ENCODE measurements at regions not wholly inside any gene's neighbourhood (a gene's known extent, or its start where the extent isn't known, plus 50 kb on each side); places are given as distances from the start of the nearest gene placed in this dataset.
"Not testable (repeated sequence)": the region's sequence is repeated elsewhere in the genome, so short reads cannot be mapped to it uniquely, and the experiment has no call there.

DNA sequence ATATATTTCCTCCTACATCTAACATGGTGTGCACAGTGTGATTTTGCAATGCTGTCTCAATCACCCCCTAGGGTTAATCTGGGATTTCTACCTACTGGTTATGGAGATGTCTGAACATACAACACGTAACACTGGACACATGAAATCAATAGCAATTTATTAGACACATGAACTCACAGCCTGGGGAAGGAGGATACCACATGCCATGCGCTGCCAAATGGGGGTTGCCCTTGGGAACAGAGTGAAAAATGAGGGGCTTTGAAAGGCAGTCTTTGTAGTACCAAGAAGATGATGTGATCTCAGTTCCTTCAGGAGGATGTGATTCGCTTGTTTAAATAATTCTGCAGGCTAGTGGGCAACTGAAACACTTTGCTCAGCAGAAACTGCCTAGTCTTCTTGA, 253.6 kb upstream of the LRRC4C start:
- DNase-seq (ENCODE audit: low read depth, low spot score), result no peak
- Histone ChIP-seq H3K27me3 (ENCODE audit: insufficient read depth, insufficient read length) (no peaks in the 10 kb centered on the region), H3K9me3 (ENCODE audit: insufficient read depth, low read length) (0 out of 2 replicates have a peak, but pooled peaks cover 4% of the 10 kb centered on the region)

DNA sequence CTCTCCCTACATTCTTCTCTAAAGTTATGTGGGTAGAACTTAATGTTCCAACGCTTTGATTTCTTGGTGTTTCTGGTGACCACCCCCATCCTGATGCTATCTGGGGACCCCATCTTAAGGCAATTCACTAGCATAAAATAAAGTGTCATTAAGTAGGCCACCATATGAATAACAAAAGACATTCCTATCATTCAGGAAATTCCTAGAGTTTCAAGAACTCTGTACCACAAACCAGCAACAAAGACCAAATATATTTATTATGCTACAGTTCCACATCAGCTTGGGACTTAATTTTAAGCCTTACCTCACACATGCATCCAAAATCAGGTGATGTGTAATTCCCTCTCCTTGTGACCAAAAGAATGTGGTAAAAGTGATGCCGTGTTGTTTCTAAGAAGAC, 254.6 kb upstream of the LRRC4C start:
- no peaks in the 10 kb centered on the region for H3K4me1 ChIP-seq (ENCODE audit: insufficient read depth, insufficient read length)
- H3K27me3 ChIP-seq (ENCODE audit: insufficient read depth, insufficient read length), result no peaks in the 10 kb centered on the region
- H3K36me3 ChIP-seq (ENCODE audit: insufficient read depth, insufficient read length, low read length), result no peaks in the 10 kb centered on the region
- DNase-seq (ENCODE audit: low read depth, low spot score), result peak; percentile 51
- 0 out of 2 replicates have a peak, but pooled peaks cover 4% of the 10 kb centered on the region for H3K9me3 ChIP-seq (ENCODE audit: insufficient read depth, low read length)
- no peak for TF ChIP-seq YY1 (IDR thresholded peaks at IDR 0.05; ENCODE audit: insufficient read depth, insufficient read length)
- H3K9ac ChIP-seq (ENCODE audit: insufficient read length, low read depth), result no peak overlapping the region
- H3K4me3 ChIP-seq (ENCODE audit: insufficient read length, low read depth), result no peak overlapping the region

More for the DNA sequence above, 253.6 kb upstream of the LRRC4C start:
- no peaks in the 10 kb centered on the region for H3K4me1 ChIP-seq (ENCODE audit: insufficient read depth, insufficient read length)
- no peaks in the 10 kb centered on the region for H3K36me3 ChIP-seq (ENCODE audit: insufficient read depth, insufficient read length, low read length)
- no peak overlapping the region for H3K4me3 ChIP-seq (ENCODE audit: insufficient read length, low read depth)
- no peak overlapping the region for H3K9ac ChIP-seq (ENCODE audit: insufficient read length, low read depth)
- no peak for TF ChIP-seq ZNF274 (IDR thresholded peaks at IDR 0.05; ENCODE audit: low read depth, low read length)
- no peak for TF ChIP-seq YY1 (IDR thresholded peaks at IDR 0.05; ENCODE audit: insufficient read depth, insufficient read length)
- TF ChIP-seq SUZ12 (IDR thresholded peaks at IDR 0.05; ENCODE audit: extremely low read depth, insufficient read depth, insufficient read length), result no peak

DNA sequence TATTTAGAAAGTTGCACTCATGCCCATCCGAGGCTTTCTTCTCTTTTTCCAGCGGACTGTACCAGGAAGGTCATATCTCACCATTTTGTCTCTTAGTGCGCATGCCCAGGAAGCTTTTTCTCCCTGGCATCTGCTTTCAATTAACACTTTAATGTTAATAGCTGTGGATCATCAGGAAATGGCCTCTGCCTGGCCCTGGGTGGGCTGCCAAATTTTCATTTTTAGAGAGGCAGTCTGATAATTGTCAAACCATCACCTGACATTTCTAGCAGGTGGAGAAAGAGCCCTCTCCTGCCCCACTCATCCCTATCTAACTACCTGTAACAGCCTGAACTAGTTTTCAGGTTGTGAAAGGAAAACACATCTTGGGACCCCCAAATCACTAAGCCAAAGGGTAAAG, 257.4 kb upstream of the LRRC4C start:
- DNase-seq (ENCODE audit: low read depth, low spot score), result no peak
- H3K9ac ChIP-seq (ENCODE audit: insufficient read length, low read depth), result no peak overlapping the region
- H3K27me3 ChIP-seq (ENCODE audit: insufficient read depth, insufficient read length), result no peaks in the 10 kb centered on the region
- H3K9me3 ChIP-seq (ENCODE audit: insufficient read depth, low read length), result 0 out of 2 replicates have a peak, but pooled peaks cover 4% of the 10 kb centered on the region
- no peak overlapping the region for H3K4me3 ChIP-seq (ENCODE audit: insufficient read length, low read depth)
- TF ChIP-seq YY1 (IDR thresholded peaks at IDR 0.05; ENCODE audit: insufficient read depth, insufficient read length), result no peak
- TF ChIP-seq ZNF274 (IDR thresholded peaks at IDR 0.05; ENCODE audit: low read depth, low read length), result no peak
- TF ChIP-seq SUZ12 (IDR thresholded peaks at IDR 0.05; ENCODE audit: extremely low read depth, insufficient read depth, insufficient read length), result no peak
- no peaks in the 10 kb centered on the region for H3K4me1 ChIP-seq (ENCODE audit: insufficient read depth, insufficient read length)
- no peaks in the 10 kb centered on the region for H3K36me3 ChIP-seq (ENCODE audit: insufficient read depth, insufficient read length, low read length)

DNA sequence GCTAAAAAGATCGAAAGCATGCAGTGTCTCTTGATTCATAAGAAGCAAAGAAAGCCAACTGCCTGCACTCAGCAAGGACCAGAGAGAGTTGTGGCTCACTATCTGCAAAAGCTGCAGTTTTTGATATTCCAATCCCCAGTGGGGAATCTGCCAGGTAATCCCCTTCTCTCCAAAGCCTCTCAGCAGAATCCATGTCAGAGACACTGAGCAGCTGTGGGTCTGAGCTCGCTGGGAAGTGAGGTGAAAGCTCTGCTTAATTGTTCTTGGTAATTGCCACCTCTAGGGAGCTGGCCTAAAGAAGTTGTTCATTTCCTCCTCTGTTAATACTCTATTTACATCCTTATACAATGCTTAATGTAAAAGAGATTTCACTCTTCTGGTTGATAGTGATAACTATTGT, 261.3 kb upstream of the LRRC4C start:
- peak; percentile 42 for DNase-seq (ENCODE audit: low read depth, low spot score)

DNA sequence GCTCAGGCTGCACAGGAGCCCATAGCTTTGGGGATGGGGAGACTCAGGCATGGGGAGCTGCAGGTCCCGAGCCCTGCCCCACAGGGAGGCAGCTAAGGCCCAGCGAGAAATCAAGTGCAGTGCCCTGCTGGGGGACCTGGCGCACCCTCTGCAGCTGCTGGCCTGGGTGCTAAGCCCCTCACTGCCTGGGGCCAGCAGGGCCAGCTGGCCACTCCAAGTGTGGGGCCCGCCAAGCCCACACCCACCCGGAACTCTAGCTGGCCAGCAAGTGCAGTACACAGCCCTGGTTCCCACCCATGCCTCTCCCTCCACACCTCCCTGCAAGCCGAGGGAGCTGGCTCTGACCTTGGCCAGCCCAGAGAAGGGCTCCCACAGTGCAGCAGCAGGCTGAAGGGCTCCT, 268.7 kb upstream of the LRRC4C start:
- H3K4me1 ChIP-seq (ENCODE audit: insufficient read depth, insufficient read length); H3K9ac ChIP-seq (ENCODE audit: insufficient read length, low read depth); DNase-seq (ENCODE audit: low read depth, low spot score); H3K36me3 ChIP-seq (ENCODE audit: insufficient read depth, insufficient read length, low read length); H3K27me3 ChIP-seq (ENCODE audit: insufficient read depth, insufficient read length); H3K4me3 ChIP-seq (ENCODE audit: insufficient read length, low read depth): not testable (repeated sequence)
- peaks cover 20% of the 10 kb centered on the region; the same call in 1 of the 2 replicates for H3K9me3 ChIP-seq (ENCODE audit: insufficient read depth, low read length)

More for the DNA sequence above, 261.3 kb upstream of the LRRC4C start:
- H3K9ac ChIP-seq (ENCODE audit: insufficient read length, low read depth), result no peak overlapping the region
- H3K4me1 ChIP-seq (ENCODE audit: insufficient read depth, insufficient read length), result no peaks in the 10 kb centered on the region
- no peak overlapping the region for H3K4me3 ChIP-seq (ENCODE audit: insufficient read length, low read depth)
- TF ChIP-seq SUZ12 (IDR thresholded peaks at IDR 0.05; ENCODE audit: extremely low read depth, insufficient read depth, insufficient read length), result no peak
- no peak for TF ChIP-seq YY1 (IDR thresholded peaks at IDR 0.05; ENCODE audit: insufficient read depth, insufficient read length)
- TF ChIP-seq ZNF274 (IDR thresholded peaks at IDR 0.05; ENCODE audit: low read depth, low read length), result no peak
- H3K36me3 ChIP-seq (ENCODE audit: insufficient read depth, insufficient read length, low read length), result no peaks in the 10 kb centered on the region
- H3K9me3 ChIP-seq (ENCODE audit: insufficient read depth, low read length), result no peaks in the 10 kb centered on the region
- no peaks in the 10 kb centered on the region for H3K27me3 ChIP-seq (ENCODE audit: insufficient read depth, insufficient read length)

DNA sequence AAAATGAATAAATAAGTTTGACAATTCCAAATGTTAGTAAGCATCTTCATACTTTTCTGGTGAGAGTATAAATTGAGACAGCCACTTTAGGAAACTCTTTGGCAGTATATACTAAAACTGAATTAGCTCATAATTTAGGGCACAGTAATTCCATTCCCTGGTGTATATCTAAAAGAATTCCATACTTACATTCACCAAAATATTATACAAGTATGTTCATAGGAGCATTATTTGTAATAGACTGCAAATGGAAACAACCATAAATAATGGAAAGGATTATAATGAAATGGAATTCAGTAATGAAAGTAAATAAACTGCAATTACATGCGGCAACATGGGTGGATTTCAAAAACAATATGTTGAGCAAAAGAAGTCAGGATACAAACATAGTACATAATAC, 315.8 kb upstream of the LRRC4C start:
- no peaks in the 10 kb centered on the region for H3K27me3 ChIP-seq (ENCODE audit: insufficient read depth, insufficient read length)
- no peak for TF ChIP-seq SUZ12 (IDR thresholded peaks at IDR 0.05; ENCODE audit: extremely low read depth, insufficient read depth, insufficient read length)
- TF ChIP-seq YY1 (IDR thresholded peaks at IDR 0.05; ENCODE audit: insufficient read depth, insufficient read length), result no peak
- TF ChIP-seq ZNF274 (IDR thresholded peaks at IDR 0.05; ENCODE audit: low read depth, low read length), result no peak

DNA sequence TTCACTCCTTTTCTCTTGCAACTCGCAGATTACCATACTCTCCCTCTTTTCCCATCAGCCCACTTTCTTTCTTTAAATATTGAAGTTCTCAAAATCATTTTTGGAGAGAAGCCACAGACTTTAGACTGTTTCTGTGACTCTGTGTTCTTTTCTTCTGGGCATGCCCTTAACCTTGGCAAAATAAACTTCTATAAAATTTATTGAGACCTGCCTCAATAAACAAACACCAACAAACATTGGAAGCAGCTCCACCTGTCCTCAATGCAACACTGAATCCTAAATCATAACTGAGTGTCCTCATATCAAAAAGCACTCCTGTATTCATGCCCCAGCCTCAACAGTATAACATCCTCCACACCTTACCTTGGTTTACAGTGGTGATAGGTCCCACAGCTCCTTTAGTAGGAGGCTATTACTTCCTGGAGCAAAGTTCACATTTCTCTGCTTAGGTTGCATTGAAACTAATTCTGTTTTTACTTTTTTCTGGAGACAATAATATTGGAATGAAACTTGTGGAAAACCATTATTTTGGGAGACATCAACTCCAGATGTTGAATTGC, 320.0 kb upstream of the LRRC4C start:
- no peaks in the 10 kb centered on the region for H3K27me3 ChIP-seq (ENCODE audit: insufficient read depth, insufficient read length)
- DNase-seq (ENCODE audit: low read depth, low spot score), result no peak
- H3K4me1 ChIP-seq (ENCODE audit: insufficient read depth, insufficient read length), result no peaks in the 10 kb centered on the region
- no peaks in the 10 kb centered on the region for H3K9me3 ChIP-seq (ENCODE audit: insufficient read depth, low read length)
- H3K9ac ChIP-seq (ENCODE audit: insufficient read length, low read depth), result no peak overlapping the region
- H3K4me3 ChIP-seq (ENCODE audit: insufficient read length, low read depth), result no peak overlapping the region
- no peak for TF ChIP-seq ZNF274 (IDR thresholded peaks at IDR 0.05; ENCODE audit: low read depth, low read length)
- no peak for TF ChIP-seq YY1 (IDR thresholded peaks at IDR 0.05; ENCODE audit: insufficient read depth, insufficient read length)
- no peak for TF ChIP-seq SUZ12 (IDR thresholded peaks at IDR 0.05; ENCODE audit: extremely low read depth, insufficient read depth, insufficient read length)
- no peaks in the 10 kb centered on the region for H3K36me3 ChIP-seq (ENCODE audit: insufficient read depth, insufficient read length, low read length)

More for the DNA sequence above, 315.8 kb upstream of the LRRC4C start:
- Histone ChIP-seq H3K4me3 (ENCODE audit: insufficient read length, low read depth) (no peak overlapping the region), H3K4me1 (ENCODE audit: insufficient read depth, insufficient read length) (no peaks in the 10 kb centered on the region), H3K9ac (ENCODE audit: insufficient read length, low read depth) (no peak overlapping the region), H3K36me3 (ENCODE audit: insufficient read depth, insufficient read length, low read length) (no peaks in the 10 kb centered on the region), H3K9me3 (ENCODE audit: insufficient read depth, low read length) (no peaks in the 10 kb centered on the region)
- no peak for DNase-seq (ENCODE audit: low read depth, low spot score)

DNA sequence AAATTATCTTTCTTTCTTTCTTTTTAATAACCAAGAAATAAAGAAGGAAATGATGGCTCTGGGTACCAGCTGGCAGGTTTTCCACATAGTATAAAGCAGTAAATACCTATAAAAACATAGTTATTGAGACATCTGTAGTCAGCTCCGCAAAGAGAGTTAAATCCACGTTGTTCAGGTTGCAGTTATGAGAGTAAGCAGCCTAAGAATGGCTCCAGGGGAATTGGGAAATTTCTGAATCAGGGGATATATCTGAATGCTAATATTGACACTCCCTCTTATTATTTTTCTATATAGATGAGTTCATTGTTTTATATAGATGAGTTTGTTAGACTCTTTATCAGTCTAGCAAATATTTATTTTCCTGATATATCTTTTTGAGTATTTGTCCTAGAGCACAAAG, 322.0 kb upstream of the LRRC4C start:
- Histone ChIP-seq H3K4me1 (ENCODE audit: insufficient read depth, insufficient read length) (no peaks in the 10 kb centered on the region), H3K9me3 (ENCODE audit: insufficient read depth, low read length) (no peaks in the 10 kb centered on the region), H3K36me3 (ENCODE audit: insufficient read depth, insufficient read length, low read length) (no peaks in the 10 kb centered on the region), H3K9ac (ENCODE audit: insufficient read length, low read depth) (no peak overlapping the region), H3K27me3 (ENCODE audit: insufficient read depth, insufficient read length) (no peaks in the 10 kb centered on the region), H3K4me3 (ENCODE audit: insufficient read length, low read depth) (no peak overlapping the region)
- DNase-seq (ENCODE audit: low read depth, low spot score), result no peak
- TF ChIP-seq YY1 (IDR thresholded peaks at IDR 0.05; ENCODE audit: insufficient read depth, insufficient read length), result no peak
- TF ChIP-seq SUZ12 (IDR thresholded peaks at IDR 0.05; ENCODE audit: extremely low read depth, insufficient read depth, insufficient read length), result no peak
- TF ChIP-seq ZNF274 (IDR thresholded peaks at IDR 0.05; ENCODE audit: low read depth, low read length), result no peak

Measured in NT2/D1 (cell line).